GM23338 (cell line): ENCODE measurements at regions not wholly inside any gene's neighbourhood (a gene's known extent, or its start where the extent isn't known, plus 50 kb on each side); places are given as distances from the start of the nearest gene placed in this dataset.

Experiments
- ATAC-seq: fragments of 200-7000 bp; cut with Tn5 transposase; 3 replicates; pipeline ENCODE4 v1.9.1; 2020
- DNase-seq: peaks from one replicate; pipeline ENCODE4 v3.0.0-alpha.2; 2015; ENCODE audit warnings: low spot score
- H2AFZ ChIP-seq: fragments of 200-600 bp; sonication (generic); 2 replicates; pipeline ENCODE4 v1.8.0; 2016; ENCODE audit warnings: antibody characterized with exemption, mild to moderate bottlenecking, moderate library complexity
- H3F3A ChIP-seq: fragments of 200-600 bp; sonication (generic); replicated peaks from 2 replicates; pipeline ENCODE4 v1.8.0; 2017; ENCODE audit warnings: antibody characterized with exemption, mixed run types, low read depth
- H3K27ac ChIP-seq: fragments of 200-600 bp; sonication (generic); 2 replicates; pipeline ENCODE4 v1.6.1; 2016; ENCODE audit warnings: low read depth
- H3K27me3 ChIP-seq: fragments of 200-600 bp; sonication (generic); 2 replicates; pipeline ENCODE4 v1.8.0; 2016; ENCODE audit warnings: mild to moderate bottlenecking, mixed run types, moderate library complexity; ENCODE audit not compliant: insufficient read depth
- H3K36me3 ChIP-seq: fragments of 200-600 bp; sonication (generic); 2 replicates; pipeline ENCODE4 v1.8.0; 2016; ENCODE audit warnings: mild to moderate bottlenecking; ENCODE audit not compliant: insufficient read depth
- H3K4me1 ChIP-seq: fragments of 200-600 bp; sonication (generic); 2 replicates; pipeline ENCODE4 v1.8.0; 2016; ENCODE audit warnings: mild to moderate bottlenecking, moderate library complexity; ENCODE audit not compliant: insufficient read depth
- H3K4me2 ChIP-seq: fragments of 200-600 bp; sonication (generic); 2 replicates; pipeline ENCODE4 v1.7.1; 2017; ENCODE audit warnings: mixed run types
- H3K4me3 ChIP-seq: fragments of 200-600 bp; sonication (generic); 2 replicates; pipeline ENCODE4 v1.6.1; 2016; ENCODE audit warnings: mixed run types
- H3K79me2 ChIP-seq: fragments of 200-600 bp; sonication (generic); replicated peaks from 2 replicates; pipeline ENCODE4 v1.8.0; 2017; ENCODE audit warnings: mild to moderate bottlenecking; ENCODE audit not compliant: insufficient read depth
- H3K9me2 ChIP-seq: fragments of 200-600 bp; sonication (generic); 2 replicates; pipeline ENCODE4 v1.8.0; 2017; ENCODE audit not compliant: insufficient read depth
- H4K20me1 ChIP-seq: fragments of 200-600 bp; sonication (generic); replicated peaks from 2 replicates; pipeline ENCODE4 v1.8.0; 2017; ENCODE audit warnings: mild to moderate bottlenecking; ENCODE audit not compliant: insufficient read depth
- H3K27ac Mint-ChIP-seq: 2 replicates; pipeline ENCODE4 v1.8.0; 2020; ENCODE audit warnings: inconsistent platforms, mild to moderate bottlenecking, moderate library complexity, mixed read lengths
- H3K27me3 Mint-ChIP-seq: 3 replicates; pipeline ENCODE4 v1.8.0; 2022; ENCODE audit warnings: low read depth, mild to moderate bottlenecking, moderate library complexity, mixed read lengths, inconsistent platforms; ENCODE audit not compliant: insufficient read depth, poor library complexity
- H3K36me3 Mint-ChIP-seq: 3 replicates; pipeline ENCODE4 v1.8.0; 2021; ENCODE audit warnings: low read depth, mild to moderate bottlenecking, inconsistent platforms, moderate library complexity, mixed read lengths
- H3K4me1 Mint-ChIP-seq: 3 replicates; pipeline ENCODE4 v1.8.0; 2020; ENCODE audit warnings: mild to moderate bottlenecking, inconsistent platforms, mixed read lengths
- H3K4me3 Mint-ChIP-seq: 3 replicates; pipeline ENCODE4 v1.8.0; 2021; ENCODE audit warnings: moderate library complexity, mild to moderate bottlenecking, inconsistent platforms, mixed read lengths
- H3K9me3 Mint-ChIP-seq: 3 replicates; pipeline ENCODE4 v1.8.0; 2020; ENCODE audit warnings: moderate library complexity, mild to moderate bottlenecking, inconsistent platforms, mixed read lengths
- CREB1 ChIP-seq: fragments of 250-450 bp; sonication (Bioruptor Pico); IDR thresholded peaks from 2 replicates; pipeline ENCODE4 v1.5.0; 2020; ENCODE audit warnings: low read depth, mild to moderate bottlenecking, moderate library complexity
- EZH2 ChIP-seq: fragments of 200-600 bp; sonication (generic); IDR thresholded peaks from one replicate; pipeline ENCODE4 v1.8.0; 2017; ENCODE audit warnings: antibody characterized with exemption, mild to moderate bottlenecking, low read depth; ENCODE audit not compliant: unreplicated experiment
- JUNB ChIP-seq: IDR thresholded peaks from one replicate; pipeline ENCODE4 v1.6.1; 2016; ENCODE audit warnings: antibody characterized with exemption; ENCODE audit not compliant: unreplicated experiment
- STAT1 ChIP-seq: IDR thresholded peaks from one replicate; pipeline ENCODE4 v1.6.1; 2016; ENCODE audit warnings: antibody characterized with exemption; ENCODE audit not compliant: unreplicated experiment
- ZNF331 ChIP-seq: fragments of 250-450 bp; sonication (Bioruptor Pico); IDR thresholded peaks from 2 replicates; pipeline ENCODE4 v1.5.0; 2020; ENCODE audit warnings: low read depth, mild to moderate bottlenecking, moderate library complexity
- TF ChIP-seq, protein P1 (sequence below): IDR thresholded peaks from 2 replicates; pipeline ENCODE4 v1.6.1; 2016; ENCODE audit warnings: antibody characterized with exemption
- TF ChIP-seq, protein P2 (sequence below): fragments of 250-450 bp; sonication (Bioruptor Pico); IDR thresholded peaks from 2 replicates; pipeline ENCODE4 v1.5.0; 2020; ENCODE audit warnings: mild to moderate bottlenecking, moderate library complexity

DNA sequence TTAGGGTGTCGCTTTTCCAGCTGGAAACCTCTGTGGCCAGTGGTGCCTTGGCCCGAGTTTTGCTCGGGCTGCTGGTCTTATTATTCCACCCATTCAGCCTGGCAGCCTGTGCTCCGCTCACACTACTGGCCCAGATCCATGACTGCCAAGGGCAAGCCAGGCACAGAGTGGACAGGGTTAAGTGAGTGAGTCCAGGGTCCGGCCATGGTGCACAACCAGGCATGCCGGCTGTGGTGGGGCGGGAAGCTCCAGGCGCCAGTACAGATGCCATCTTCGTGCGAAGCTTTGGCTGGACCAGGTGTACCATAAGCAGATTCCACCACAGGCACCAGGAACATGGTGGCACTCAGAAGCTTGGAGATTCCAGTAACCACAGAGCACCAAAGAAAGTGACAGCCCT is 580.2 kb upstream of the FAM174A start:
- TF ChIP-seq, protein P1, sequence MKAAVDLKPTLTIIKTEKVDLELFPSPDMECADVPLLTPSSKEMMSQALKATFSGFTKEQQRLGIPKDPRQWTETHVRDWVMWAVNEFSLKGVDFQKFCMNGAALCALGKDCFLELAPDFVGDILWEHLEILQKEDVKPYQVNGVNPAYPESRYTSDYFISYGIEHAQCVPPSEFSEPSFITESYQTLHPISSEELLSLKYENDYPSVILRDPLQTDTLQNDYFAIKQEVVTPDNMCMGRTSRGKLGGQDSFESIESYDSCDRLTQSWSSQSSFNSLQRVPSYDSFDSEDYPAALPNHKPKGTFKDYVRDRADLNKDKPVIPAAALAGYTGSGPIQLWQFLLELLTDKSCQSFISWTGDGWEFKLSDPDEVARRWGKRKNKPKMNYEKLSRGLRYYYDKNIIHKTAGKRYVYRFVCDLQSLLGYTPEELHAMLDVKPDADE: no peak
- TF ChIP-seq JUNB (no peak), CREB1 (CRISPR knock-in tag) (no peak), ZNF331 (CRISPR knock-in tag) (no peak), EZH2 (no peak), STAT1 (no peak)
- TF ChIP-seq, protein P2, sequence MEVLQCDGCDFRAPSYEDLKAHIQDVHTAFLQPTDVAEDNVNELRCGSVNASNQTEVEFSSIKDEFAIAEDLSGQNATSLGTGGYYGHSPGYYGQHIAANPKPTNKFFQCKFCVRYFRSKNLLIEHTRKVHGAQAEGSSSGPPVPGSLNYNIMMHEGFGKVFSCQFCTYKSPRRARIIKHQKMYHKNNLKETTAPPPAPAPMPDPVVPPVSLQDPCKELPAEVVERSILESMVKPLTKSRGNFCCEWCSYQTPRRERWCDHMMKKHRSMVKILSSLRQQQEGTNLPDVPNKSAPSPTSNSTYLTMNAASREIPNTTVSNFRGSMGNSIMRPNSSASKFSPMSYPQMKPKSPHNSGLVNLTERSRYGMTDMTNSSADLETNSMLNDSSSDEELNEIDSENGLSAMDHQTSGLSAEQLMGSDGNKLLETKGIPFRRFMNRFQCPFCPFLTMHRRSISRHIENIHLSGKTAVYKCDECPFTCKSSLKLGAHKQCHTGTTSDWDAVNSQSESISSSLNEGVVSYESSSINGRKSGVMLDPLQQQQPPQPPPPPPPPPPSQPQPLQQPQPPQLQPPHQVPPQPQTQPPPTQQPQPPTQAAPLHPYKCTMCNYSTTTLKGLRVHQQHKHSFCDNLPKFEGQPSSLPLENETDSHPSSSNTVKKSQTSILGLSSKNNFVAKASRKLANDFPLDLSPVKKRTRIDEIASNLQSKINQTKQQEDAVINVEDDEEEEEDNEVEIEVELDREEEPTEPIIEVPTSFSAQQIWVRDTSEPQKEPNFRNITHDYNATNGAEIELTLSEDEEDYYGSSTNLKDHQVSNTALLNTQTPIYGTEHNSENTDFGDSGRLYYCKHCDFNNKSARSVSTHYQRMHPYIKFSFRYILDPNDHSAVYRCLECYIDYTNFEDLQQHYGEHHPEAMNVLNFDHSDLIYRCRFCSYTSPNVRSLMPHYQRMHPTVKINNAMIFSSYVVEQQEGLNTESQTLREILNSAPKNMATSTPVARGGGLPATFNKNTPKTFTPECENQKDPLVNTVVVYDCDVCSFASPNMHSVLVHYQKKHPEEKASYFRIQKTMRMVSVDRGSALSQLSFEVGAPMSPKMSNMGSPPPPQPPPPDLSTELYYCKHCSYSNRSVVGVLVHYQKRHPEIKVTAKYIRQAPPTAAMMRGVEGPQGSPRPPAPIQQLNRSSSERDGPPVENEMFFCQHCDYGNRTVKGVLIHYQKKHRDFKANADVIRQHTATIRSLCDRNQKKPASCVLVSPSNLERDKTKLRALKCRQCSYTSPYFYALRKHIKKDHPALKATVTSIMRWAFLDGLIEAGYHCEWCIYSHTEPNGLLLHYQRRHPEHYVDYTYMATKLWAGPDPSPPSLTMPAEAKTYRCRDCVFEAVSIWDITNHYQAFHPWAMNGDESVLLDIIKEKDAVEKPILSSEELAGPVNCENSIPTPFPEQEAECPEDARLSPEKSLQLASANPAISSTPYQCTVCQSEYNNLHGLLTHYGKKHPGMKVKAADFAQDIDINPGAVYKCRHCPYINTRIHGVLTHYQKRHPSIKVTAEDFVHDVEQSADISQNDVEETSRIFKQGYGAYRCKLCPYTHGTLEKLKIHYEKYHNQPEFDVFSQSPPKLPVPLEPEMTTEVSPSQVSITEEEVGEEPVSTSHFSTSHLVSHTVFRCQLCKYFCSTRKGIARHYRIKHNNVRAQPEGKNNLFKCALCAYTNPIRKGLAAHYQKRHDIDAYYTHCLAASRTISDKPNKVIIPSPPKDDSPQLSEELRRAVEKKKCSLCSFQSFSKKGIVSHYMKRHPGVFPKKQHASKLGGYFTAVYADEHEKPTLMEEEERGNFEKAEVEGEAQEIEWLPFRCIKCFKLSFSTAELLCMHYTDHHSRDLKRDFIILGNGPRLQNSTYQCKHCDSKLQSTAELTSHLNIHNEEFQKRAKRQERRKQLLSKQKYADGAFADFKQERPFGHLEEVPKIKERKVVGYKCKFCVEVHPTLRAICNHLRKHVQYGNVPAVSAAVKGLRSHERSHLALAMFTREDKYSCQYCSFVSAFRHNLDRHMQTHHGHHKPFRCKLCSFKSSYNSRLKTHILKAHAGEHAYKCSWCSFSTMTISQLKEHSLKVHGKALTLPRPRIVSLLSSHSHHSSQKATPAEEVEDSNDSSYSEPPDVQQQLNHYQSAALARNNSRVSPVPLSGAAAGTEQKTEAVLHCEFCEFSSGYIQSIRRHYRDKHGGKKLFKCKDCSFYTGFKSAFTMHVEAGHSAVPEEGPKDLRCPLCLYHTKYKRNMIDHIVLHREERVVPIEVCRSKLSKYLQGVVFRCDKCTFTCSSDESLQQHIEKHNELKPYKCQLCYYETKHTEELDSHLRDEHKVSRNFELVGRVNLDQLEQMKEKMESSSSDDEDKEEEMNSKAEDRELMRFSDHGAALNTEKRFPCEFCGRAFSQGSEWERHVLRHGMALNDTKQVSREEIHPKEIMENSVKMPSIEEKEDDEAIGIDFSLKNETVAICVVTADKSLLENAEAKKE (CRISPR knock-in tag): no peak
- peaks cover 4% of the 10 kb centered on the region for H3K27me3 Mint-ChIP-seq
- no peak overlapping the region for H3K27ac ChIP-seq
- H3K4me1 Mint-ChIP-seq: no peaks in the 10 kb centered on the region
- DNase-seq (no peak), ATAC-seq (no peak)
- H3K27me3 ChIP-seq: no peaks in the 10 kb centered on the region
- no peak overlapping the region for H3K27ac Mint-ChIP-seq
- no peak overlapping the region for H3K4me2 ChIP-seq
- H3K79me2 ChIP-seq: no peaks in the 10 kb centered on the region
- no peak overlapping the region for H3K4me3 Mint-ChIP-seq
- H4K20me1 ChIP-seq: no peaks in the 10 kb centered on the region
- H3K4me1 ChIP-seq: no peaks in the 10 kb centered on the region
- H3K4me3 ChIP-seq: no peak overlapping the region
- H3F3A ChIP-seq: no peaks in the 10 kb centered on the region
- H3K36me3 Mint-ChIP-seq: no peaks in the 10 kb centered on the region
- H3K36me3 ChIP-seq: no peaks in the 10 kb centered on the region
- no peak overlapping the region for H2AFZ ChIP-seq
- H3K9me3 Mint-ChIP-seq: peaks cover 2% of the 10 kb centered on the region; the same call in 1 of the 3 replicates
- peaks cover 9% of the 10 kb centered on the region; the same call in 1 of the 2 replicates for H3K9me2 ChIP-seq
